ENCODE measurements at regions not wholly inside any gene's neighbourhood (a gene's known extent, or its start where the extent isn't known, plus 50 kb on each side); places are given as distances from the start of the nearest gene placed in this dataset.

DNA sequence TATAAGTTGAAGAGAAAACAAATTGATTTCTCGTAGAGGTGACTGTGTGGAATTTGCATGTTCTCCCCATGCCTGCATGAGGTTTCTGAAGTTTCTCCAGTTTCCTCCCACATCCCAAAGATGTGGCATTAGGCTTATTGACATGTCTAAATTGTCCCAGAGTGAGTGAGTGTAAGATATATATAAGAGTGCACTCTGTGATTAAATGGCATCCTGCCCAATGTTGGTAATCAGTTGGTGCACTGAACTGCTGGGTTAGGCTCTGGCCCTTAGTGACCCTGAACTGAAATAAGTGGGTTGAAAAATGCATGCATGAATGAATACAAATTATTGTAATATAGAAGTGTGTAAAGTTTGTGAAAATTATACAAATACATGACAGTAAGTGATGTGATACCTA, 1106.5 kb downstream of the TECRL start:
- TF ChIP-seq, protein P1, sequence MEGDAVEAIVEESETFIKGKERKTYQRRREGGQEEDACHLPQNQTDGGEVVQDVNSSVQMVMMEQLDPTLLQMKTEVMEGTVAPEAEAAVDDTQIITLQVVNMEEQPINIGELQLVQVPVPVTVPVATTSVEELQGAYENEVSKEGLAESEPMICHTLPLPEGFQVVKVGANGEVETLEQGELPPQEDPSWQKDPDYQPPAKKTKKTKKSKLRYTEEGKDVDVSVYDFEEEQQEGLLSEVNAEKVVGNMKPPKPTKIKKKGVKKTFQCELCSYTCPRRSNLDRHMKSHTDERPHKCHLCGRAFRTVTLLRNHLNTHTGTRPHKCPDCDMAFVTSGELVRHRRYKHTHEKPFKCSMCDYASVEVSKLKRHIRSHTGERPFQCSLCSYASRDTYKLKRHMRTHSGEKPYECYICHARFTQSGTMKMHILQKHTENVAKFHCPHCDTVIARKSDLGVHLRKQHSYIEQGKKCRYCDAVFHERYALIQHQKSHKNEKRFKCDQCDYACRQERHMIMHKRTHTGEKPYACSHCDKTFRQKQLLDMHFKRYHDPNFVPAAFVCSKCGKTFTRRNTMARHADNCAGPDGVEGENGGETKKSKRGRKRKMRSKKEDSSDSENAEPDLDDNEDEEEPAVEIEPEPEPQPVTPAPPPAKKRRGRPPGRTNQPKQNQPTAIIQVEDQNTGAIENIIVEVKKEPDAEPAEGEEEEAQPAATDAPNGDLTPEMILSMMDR (IDR thresholded peaks at IDR 0.05; ENCODE audit: poor library complexity) = no peak
- TF ChIP-seq EZH2phosphoT487 (IDR thresholded peaks at IDR 0.05; ENCODE audit: low read depth, severe bottlenecking, unreplicated experiment) (no peak), EZH2 (IDR thresholded peaks at IDR 0.05; ENCODE audit: borderline replicate concordance) (no peak)
